ENCODE measurements at regions not wholly inside any gene's neighbourhood (a gene's known extent, or its start where the extent isn't known, plus 50 kb on each side); places are given as distances from the start of the nearest gene placed in this dataset.

GRCh38 chr3:124512881-124513609 lies 217.2 kb upstream of the UMPS start:
- DNase-seq = no peak

DNA sequence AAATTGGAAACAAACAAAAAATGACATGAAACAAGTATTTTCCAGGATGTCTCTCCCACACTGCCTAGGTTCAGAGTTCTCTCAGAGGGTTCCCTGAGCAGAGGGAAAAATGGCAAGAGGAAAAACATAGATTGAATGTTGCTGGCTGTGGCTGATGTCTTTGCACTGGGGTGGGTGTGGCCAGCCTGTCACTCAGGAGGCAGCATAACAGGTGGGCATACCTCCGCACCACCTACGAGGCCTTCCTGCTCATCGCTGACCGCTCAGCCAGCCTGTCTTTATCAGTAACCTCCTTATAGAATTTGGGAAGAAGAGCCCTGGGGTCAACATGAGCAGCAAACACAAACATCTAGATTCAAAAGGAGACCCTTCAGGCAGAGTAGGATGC lies 216.6 kb upstream of the UMPS start:
- no peak for DNase-seq

GRCh38 chr3:124514683-124515082 lies 215.6 kb upstream of the UMPS start:
- DNase-seq = no peak

- DNase-seq = no peak
Observed at GRCh38 chr3:124516333-124516732, 213.9 kb upstream of the UMPS start.

- DNase-seq = no peak
Observed at GRCh38 chr3:124517306-124517705, 212.9 kb upstream of the UMPS start.

DNA sequence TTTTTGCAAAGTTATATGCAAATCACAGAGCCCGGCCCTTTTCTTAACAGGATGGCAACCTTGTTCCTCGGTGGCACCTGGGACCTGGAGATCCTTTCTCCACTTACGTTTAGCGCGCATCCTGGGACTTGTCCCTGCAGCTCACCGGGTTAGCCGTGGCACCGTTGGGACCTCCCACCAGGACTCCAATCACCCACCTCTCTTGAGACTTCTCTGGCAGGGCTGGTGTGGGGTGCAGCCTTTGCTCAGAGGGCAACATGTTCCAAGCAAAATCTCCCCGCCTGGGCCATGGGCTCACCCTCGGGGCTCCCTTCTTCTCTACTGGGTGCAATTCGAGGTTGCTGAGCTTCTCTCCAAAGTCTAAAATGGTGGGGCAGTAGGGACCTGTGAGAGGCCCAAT lies 211.9 kb upstream of the UMPS start:
- DNase-seq = no peak

DNA sequence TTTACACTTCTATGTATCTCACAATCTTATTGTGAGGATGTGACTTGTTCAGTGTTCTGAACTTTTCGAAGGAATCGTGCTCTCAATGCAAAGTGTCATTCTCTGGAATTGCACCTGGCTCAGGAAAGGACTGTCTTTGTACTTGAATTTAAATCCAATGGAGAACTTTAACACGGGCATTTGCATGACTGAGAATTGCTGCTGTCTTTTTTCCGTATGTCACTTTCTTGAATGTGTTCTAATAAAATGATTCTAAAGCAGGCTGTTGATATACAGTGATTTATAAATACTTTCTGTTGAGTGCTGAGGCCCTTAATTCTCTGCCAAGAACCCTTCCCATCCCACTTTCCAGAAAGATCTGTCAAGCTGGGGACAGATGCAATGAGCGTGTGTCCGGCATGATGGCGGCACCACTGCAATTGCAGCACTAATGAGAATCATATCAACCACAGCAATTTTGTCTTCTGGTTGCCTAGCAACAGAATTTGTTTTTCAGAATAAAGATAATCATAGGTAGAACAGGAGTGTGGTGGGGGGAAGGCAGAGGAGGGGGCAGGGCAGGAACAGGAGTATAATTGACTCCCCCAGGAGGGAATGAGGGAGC lies 210.6 kb upstream of the UMPS start:
- DNase-seq = no peak

DNA sequence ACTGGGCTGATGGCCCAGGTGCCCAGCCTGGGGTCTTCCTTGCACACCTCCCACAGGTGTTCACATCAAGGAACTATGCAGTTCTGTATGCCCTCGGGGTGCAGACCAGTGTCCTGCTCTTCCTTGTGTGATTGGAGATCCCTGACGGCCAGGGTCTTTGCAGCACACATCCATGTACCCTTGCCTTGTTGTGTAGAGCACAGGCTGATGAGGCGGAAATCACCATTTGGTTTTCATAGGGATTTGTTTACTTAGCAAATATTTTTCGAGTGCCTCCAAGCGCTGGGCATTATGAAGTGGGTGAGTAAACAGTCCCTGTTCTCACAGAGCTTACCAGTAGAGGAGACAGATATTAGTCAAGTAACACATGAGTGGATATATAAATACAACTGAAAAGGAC lies 209.3 kb upstream of the UMPS start:
- DNase-seq = no peak

GRCh38 chr3:124522082-124522625 lies 208.1 kb upstream of the UMPS start:
- DNase-seq = no peak

DNA sequence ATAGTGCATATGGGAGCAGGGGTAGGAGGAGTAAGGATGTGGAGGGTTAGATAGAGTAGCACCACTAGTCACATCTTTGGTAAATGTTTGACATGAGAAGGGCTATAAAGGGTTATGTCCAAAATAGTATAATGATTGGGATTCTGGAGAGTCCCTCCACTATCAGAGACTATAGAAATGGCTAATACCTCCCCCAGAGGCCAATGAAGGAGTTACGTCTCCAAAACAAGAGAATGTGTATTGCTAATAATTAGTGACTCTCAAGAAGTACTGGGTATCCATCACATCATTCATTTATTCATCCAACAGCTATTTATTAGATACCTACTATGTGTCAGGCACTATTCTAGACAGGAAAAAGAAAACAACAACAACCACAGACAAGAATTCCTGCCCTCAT lies 203.7 kb upstream of the UMPS start:
- no peak for DNase-seq

DNA sequence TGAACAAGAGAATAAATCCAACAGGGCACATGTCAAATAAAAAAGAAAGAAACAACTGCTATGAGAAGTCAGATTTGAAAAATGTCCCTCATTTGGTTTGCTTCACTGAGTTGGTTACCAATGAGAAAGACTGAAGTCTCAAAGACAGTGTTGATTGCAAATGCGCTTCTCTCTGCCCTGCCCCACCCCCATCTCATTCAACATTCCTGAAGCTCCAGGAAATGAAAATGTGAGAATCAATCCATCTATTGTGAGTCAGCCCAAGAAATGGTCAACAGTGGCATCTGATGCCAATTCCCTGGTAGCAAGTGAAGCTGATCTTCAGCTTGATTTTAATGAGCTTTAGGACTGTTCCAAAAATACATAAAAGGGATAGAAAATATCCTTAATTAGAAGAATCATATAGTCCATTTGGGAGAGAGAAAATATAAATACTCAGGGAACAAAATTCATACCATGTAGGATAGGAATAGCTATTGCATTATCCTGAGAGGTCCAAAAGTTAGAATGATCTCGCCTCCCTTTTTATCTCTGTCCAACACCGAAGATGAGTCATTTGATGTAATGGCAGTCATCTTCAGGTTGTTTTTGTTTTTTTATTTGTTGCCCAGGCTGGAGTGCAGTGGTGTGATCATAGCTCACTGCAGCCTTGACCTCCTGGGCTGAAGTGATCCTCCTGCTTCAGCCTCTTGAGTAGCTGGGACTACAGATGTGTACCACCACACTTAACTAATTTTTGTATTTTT lies 200.3 kb upstream of the UMPS start:
- no peak for DNase-seq

- no peak for DNase-seq
Observed at GRCh38 chr3:124530916-124531315, 199.3 kb upstream of the UMPS start.

DNA sequence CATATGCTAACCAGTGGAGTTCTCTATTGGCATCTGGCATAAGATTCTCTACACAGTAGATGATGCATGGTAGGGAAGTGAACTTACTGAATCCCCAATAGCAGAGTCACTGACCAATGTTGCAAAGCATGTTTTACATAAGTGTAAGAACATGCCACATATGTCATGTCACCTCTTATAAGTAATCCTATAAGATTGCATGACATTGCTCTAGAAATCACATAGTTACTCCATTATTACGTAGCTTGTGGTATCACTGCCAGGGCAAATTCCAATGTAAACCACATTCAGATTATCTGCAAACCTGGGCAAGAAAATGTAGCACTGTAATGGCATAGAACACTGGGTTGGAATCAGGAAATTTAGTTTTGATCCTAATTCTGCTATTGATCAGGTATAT lies 198.2 kb upstream of the UMPS start:
- DNase-seq = no peak

DNA sequence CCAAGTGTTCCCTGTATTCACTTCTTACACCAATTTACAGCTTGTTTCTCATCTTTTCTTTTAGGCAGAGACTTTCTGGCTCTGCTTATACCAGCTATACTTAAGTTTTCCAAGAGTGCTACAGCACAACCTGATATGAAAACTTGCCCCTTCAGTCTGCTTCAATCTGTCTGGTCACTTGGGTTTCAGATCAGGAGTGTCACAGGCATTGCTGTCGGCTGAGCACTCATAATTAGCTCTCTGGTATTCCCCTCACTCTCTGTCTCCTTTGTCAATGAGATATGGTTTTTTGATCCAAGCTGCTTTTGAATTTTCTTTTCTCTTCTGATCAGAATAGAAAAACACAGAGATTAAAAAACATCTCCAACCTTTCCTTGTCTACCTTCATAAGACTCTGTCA lies 194.9 kb upstream of the UMPS start:
- DNase-seq = no peak

DNA sequence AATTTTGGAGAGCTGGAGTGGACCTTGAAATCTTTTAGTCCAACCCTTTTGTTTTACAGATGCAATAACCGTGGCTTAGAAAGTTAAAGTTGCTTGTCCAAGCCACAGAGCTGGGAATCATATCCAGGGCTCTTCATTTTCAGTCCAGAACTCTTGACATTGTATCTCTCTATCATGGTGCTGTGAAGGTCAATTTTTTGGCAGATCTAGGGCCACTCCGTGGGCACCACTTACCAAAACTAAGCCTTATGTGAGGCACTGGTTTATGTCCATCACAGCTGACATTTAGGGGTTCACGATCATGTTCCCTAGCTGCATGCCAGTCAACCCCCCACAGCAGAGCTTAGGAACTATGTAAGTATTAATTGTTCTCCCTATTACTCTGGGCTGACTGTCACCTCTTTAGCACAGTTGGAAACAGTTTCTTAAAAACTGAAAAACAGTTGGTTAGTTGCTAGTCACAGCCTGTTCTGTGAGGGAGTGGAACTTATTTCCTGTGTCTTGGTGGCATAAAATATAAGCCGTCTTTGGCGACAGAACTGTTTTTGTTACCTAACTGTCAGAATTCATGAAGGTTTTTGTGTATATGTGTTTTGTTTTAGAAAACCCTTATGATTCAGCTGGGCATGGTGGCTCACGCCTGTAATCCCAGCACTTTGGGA lies 189.6 kb upstream of the UMPS start:
- no peak for DNase-seq

GRCh38 chr3:124542214-124542869 lies 187.9 kb upstream of the UMPS start:
- DNase-seq = no peak

DNA sequence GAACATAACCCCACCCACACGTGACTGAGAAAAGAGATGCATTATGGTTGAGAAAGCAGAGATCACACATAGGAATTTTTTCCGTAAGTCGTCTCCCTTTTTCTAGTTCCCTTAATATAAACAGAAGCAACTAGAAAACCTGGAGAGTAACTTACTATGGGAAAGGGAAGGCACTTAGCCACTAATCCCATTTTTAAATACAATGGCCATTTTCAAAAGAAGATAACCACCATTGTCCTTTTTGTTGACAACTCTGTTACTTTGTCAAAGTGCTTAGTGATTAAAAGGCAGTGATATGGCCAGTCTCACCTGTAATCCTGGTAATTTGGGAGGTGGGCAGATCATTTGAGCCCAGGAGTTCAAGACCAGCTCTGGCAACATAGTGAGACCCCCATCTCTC lies 184.4 kb upstream of the UMPS start:
- no peak for DNase-seq

- no peak for DNase-seq
Observed at GRCh38 chr3:124552224-124552623, 178.0 kb upstream of the UMPS start.

DNA sequence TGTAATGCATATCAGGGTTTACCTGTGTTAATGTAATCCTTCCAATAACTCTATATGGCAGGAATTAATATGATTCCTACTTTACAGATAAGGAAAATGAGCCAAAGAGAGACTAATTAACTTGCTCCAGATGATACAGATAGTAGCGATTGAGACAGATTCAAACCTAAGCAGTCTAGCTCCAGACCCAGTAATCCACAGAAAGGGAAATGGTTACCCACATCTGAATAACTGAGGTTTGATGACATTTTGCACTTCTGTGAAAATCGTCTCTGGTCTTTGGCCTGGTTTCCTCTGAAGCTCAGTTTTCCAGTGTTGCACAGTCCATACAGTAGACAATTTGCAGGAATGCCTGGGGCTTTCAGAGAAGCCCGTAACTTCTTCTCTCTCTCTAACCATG lies 177.1 kb upstream of the UMPS start:
- DNase-seq = no peak

GRCh38 chr3:124556636-124557035 lies 173.6 kb upstream of the UMPS start:
- DNase-seq = no peak

DNA sequence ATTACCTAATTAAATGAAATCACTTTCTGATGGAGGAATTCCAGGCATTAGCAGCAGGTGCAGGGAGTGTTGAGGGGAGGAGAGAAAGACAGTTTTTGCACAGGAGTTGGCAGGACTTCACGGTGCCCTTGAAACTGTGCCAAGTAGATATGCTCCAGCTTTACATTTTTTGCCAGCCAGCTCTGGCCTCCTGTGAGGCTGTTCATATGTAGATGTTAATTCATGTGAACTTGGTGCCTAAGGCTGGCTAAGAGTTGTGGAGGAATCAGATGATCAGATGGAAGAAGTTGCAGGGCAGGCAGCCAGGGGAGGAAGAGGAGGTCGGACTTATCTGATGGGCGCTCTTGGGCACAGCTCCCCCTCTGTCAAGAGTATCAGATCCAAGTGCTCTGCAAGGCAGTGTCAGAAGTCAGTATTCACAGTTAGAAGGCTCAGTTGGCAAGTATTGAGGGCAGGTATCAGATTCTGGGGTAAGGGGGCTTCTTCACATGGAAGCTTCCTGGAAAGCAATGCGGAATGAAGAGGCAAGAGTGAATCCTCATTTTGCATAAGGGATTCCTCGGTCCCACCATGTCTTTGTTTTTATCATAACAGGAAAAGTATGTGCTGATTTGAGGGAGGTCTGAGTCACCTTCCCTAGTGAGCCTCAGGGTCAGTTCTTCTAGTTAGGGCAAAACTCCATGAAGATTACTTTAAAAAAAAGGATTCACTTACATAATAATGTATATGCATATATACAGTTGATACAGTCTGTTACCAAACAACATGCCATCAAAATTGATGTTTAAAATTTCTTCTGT lies 172.6 kb upstream of the UMPS start:
- DNase-seq = no peak
